ENCODE measurements at regions not wholly inside any gene's neighbourhood (a gene's known extent, or its start where the extent isn't known, plus 50 kb on each side); places are given as distances from the start of the nearest gene placed in this dataset.

DNA sequence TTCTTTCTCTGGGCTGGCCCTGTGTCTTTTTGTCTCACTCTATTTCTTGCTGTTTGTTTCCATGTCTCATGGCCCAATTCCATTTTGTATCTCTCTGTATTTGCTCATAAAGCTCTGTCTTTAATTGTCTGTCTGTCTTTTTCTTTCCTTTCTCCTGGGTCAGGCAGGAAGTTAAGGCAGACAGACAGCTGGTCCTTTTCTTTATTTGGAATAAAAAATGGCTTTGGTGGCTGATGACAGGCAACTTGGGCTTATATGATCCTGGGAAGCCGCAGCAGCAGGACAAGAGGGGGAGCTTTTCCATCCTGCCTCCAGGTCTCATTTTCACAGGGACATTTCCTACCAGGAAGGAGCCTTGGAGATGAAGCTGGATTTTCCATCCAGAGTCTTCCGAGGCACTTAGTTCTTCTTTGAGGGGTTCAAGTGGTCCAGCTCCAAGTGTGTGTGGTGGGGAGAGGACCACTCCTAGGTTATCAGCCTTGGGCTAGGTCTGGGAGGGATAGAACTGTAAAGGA is 138.7 kb downstream of the TDRD15 start:
- TF ChIP-seq, protein P1, sequence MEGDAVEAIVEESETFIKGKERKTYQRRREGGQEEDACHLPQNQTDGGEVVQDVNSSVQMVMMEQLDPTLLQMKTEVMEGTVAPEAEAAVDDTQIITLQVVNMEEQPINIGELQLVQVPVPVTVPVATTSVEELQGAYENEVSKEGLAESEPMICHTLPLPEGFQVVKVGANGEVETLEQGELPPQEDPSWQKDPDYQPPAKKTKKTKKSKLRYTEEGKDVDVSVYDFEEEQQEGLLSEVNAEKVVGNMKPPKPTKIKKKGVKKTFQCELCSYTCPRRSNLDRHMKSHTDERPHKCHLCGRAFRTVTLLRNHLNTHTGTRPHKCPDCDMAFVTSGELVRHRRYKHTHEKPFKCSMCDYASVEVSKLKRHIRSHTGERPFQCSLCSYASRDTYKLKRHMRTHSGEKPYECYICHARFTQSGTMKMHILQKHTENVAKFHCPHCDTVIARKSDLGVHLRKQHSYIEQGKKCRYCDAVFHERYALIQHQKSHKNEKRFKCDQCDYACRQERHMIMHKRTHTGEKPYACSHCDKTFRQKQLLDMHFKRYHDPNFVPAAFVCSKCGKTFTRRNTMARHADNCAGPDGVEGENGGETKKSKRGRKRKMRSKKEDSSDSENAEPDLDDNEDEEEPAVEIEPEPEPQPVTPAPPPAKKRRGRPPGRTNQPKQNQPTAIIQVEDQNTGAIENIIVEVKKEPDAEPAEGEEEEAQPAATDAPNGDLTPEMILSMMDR (conservative IDR thresholded peaks at IDR 0.05; ENCODE audit: low read length) = no peak
- no peak for DNase-seq (ENCODE audit: low read depth)
- no peak overlapping the region for H3K4me3 ChIP-seq (ENCODE audit: low read length)

DNA sequence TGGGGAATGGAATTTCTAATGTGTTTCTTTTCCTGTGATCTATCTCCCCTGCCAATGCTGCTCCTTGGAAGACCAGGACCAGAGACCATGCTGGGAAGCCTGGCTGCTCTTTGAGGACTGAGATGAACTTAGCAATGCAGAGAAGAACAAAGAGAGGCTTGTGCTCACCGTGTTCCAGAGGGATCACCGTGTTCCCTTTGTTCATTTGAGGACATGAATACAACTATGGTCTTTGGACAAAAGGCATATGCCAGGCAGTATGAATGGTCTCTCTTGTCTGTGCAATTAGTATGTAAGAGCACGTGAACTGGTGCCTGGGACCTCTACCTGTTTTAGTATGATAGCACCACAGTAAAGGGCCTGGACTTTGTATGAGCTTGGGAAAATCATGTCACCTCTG is 139.9 kb downstream of the TDRD15 start:
- no peak overlapping the region for H3K4me3 ChIP-seq (ENCODE audit: low read length)
- DNase-seq (ENCODE audit: low read depth) = no peak
- TF ChIP-seq, protein P1 (conservative IDR thresholded peaks at IDR 0.05; ENCODE audit: low read length) = no peak

DNA sequence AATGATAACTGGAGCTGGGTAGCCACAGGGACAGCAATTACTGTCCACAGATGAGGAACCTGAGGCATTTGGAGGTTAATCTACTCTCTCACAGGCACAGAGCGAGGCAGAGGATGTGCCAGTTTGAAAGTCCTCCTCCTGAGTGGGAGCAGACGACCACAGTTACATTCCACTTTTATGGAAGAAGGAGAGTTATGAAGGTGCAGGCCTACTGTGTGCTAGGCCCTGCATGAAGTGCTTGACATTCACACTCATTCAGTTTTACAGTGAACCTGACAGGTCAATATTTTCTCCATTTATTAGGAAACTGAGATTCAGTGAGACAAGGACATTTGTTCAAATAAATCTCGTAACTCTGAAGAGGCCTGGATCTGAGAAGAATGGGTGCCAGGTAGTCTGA is 142.0 kb downstream of the TDRD15 start:
- TF ChIP-seq, protein P1 (conservative IDR thresholded peaks at IDR 0.05; ENCODE audit: low read length) = no peak
- no peak overlapping the region for H3K4me3 ChIP-seq (ENCODE audit: low read length)
- DNase-seq (ENCODE audit: low read depth) = no peak

DNA sequence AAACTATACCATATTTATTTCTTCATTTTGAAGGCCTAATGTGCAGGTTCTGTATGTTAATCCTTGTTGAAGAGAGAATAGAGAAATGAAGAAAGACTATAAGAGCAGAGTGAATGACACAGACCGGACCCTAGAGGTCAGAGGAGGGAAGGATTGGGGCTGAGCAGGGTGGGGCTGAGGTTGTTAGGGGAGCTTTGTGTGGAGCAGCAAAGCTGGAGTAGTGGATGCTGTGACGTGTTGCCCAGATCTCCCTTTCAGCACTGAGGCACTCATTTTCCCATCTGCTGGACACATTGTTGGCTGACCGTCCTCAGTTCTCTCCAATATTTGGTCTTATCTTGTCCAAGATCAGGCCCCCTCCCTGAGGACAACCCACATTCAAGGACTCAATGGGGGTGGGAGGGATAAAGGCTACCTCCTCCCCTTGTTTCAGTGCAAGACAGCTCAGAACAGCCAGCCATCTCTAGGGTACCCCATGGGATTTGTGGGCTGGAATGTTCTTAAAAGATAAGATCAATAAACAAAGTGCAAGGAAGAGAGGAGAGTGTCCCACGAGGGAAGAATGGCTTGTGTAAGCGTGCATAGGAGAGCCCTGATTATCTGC is 143.6 kb downstream of the TDRD15 start:
- no peak overlapping the region for H3K4me3 ChIP-seq (ENCODE audit: low read length)
- TF ChIP-seq, protein P1 (conservative IDR thresholded peaks at IDR 0.05; ENCODE audit: low read length) = no peak
- no peak for DNase-seq (ENCODE audit: low read depth)

DNA sequence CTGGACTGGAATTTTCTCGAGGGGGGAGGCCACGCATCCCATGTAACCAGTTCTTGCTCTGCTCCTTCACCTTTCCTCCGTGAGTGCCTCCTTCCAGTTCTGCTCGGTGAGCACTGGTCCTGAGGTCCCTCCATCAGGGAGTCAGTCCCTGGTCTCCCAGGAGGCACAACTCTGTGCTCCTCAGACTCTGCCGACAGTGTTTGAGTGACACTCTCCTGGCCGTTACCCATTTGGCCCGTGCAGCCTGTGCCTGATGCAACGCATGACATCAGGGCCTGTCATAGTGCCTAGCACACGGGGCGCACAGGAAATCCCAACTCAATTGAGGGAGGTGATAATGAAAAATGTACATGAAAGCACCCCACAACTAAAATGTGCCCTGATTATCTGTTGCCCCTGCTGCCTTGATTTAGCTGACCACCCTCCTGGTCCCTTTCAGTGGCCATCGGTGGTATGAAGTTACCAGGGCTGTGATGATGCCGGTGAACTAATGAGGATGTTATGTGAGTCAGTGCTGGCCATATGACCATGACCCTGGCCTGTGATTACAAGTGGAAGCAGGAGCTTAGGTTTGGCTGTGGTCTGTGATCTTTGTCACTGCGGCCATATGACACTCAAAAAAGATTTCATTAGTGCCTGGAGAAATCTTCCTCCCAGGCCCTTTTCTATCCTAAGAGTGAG is 144.6 kb downstream of the TDRD15 start:
- TF ChIP-seq, protein P1 (conservative IDR thresholded peaks at IDR 0.05; ENCODE audit: low read length) = no peak
- H3K4me3 ChIP-seq (ENCODE audit: low read length) = no peak overlapping the region

DNA sequence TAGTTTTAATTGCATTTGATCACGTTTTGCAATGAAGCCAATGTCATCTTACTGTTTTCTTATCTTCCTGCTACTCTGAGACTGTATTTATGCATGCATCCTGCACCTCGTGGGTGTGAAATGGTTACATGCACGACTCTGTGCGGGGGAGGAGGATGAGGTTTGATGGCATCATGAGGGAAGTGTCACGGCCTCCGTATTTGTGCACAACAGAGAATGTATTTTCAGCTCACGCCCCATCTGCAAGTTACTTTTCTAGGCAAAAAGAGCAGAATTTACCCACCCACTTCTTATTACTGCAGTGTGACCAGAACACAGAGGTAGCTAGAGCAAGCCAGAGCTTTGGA is 145.1 kb downstream of the TDRD15 start:
- H3K4me3 ChIP-seq (ENCODE audit: low read length) = no peak overlapping the region
- no peak for DNase-seq (ENCODE audit: low read depth)
- TF ChIP-seq, protein P1 (conservative IDR thresholded peaks at IDR 0.05; ENCODE audit: low read length) = no peak

More for the DNA sequence above, 144.6 kb downstream of the TDRD15 start:
- no peak for DNase-seq (ENCODE audit: low read depth)

DNA sequence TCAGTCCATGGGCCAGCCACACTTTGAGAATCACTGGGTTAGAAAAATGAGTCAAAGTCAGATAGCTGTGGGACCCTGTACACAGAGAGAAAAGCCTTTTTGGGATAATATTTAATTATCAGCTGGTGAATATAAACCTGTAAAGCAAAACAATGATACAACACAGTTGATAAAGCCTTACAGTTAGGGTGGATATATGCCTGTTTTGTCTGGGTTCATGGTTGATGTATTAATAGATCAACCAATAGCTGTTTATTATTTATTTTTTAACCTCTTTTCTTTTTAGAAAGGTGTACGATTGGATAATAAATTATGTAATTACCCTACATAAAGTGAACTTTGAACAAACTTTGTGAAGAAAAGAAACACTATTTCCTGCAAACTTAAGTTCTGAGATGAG is 145.6 kb downstream of the TDRD15 start:
- no peak for DNase-seq (ENCODE audit: low read depth)

More for the DNA sequence above, 145.6 kb downstream of the TDRD15 start:
- H3K4me3 ChIP-seq (ENCODE audit: low read length) = no peak overlapping the region
- TF ChIP-seq, protein P1 (conservative IDR thresholded peaks at IDR 0.05; ENCODE audit: low read length) = no peak

All from AG10803 (cell line).